Left renal pelvis (tissue), 4 donors: ENCODE measurements at regions not wholly inside any gene's neighbourhood (a gene's known extent, or its start where the extent isn't known, plus 50 kb on each side); places are given as distances from the start of the nearest gene placed in this dataset.
"Not testable (repeated sequence)": the region's sequence is repeated elsewhere in the genome, so short reads cannot be mapped to it uniquely, and the experiment has no call there.

Experiments used
- DNase-seq, 4 donors: peaks; one replicate each; pipeline ENCODE4 v3.0.0-alpha.2; 2013; ENCODE audit warnings: low read depth in 4 of 4, low spot score in 3 of 4

GRCh38 chrX:20718592-20719380, 452.1 kb upstream of the RPS6KA3 start:
- no peak for DNase-seq

GRCh38 chrX:20715176-20715575, 448.5 kb upstream of the RPS6KA3 start:
- DNase-seq: no peak

- no peak for DNase-seq
Measured at GRCh38 chrX:20712811-20713210, 446.1 kb upstream of the RPS6KA3 start.

GRCh38 chrX:20711366-20711765, 444.7 kb upstream of the RPS6KA3 start:
- DNase-seq: no peak

GRCh38 chrX:20693078-20693477, 426.4 kb upstream of the RPS6KA3 start:
- DNase-seq: no peak

GRCh38 chrX:20686256-20686655, 419.5 kb upstream of the RPS6KA3 start:
- no peak for DNase-seq

- DNase-seq: no peak
Measured at GRCh38 chrX:20685652-20686051, 418.9 kb upstream of the RPS6KA3 start.

- no peak for DNase-seq
Measured at GRCh38 chrX:20681683-20682082, 415.0 kb upstream of the RPS6KA3 start.

GRCh38 chrX:20680998-20681397, 414.3 kb upstream of the RPS6KA3 start:
- no peak for DNase-seq

- no peak for DNase-seq
Measured at GRCh38 chrX:20672476-20672875, 405.8 kb upstream of the RPS6KA3 start.

GRCh38 chrX:20671746-20672145, 405.0 kb upstream of the RPS6KA3 start:
- DNase-seq: not testable (repeated sequence)

- no peak for DNase-seq
Measured at GRCh38 chrX:20670611-20671010, 403.9 kb upstream of the RPS6KA3 start.

- DNase-seq: no peak
Measured at GRCh38 chrX:20668550-20668949, 401.8 kb upstream of the RPS6KA3 start.

GRCh38 chrX:20666331-20666730, 399.6 kb upstream of the RPS6KA3 start:
- DNase-seq: no peak

GRCh38 chrX:20665481-20665880, 398.8 kb upstream of the RPS6KA3 start:
- DNase-seq: no peak

- no peak for DNase-seq
Measured at GRCh38 chrX:20664774-20665173, 398.1 kb upstream of the RPS6KA3 start.

GRCh38 chrX:20664131-20664530, 397.4 kb upstream of the RPS6KA3 start:
- DNase-seq: no peak

- DNase-seq: no peak
Measured at GRCh38 chrX:20663336-20663735, 396.6 kb upstream of the RPS6KA3 start.

- no peak for DNase-seq
Measured at GRCh38 chrX:20656721-20657120, 390.0 kb upstream of the RPS6KA3 start.

GRCh38 chrX:20654596-20655106, 387.9 kb upstream of the RPS6KA3 start:
- DNase-seq: no peak

- DNase-seq: no peak
Measured at GRCh38 chrX:20653070-20653469, 386.4 kb upstream of the RPS6KA3 start.

GRCh38 chrX:20641954-20642353, 375.2 kb upstream of the RPS6KA3 start:
- DNase-seq: no peak

- DNase-seq: no peak
Measured at GRCh38 chrX:20639115-20639514, 372.4 kb upstream of the RPS6KA3 start.
